ENCODE measurements at regions not wholly inside any gene's neighbourhood (a gene's known extent, or its start where the extent isn't known, plus 50 kb on each side); places are given as distances from the start of the nearest gene placed in this dataset.

- DNase-seq (ENCODE audit: low spot score), result no peak
Measured at GRCh38 chr2:215769246-215769645, 244.1 kb downstream of the MREG start.

GRCh38 chr2:215767625-215768024 is 245.7 kb downstream of the MREG start:
- DNase-seq (ENCODE audit: low spot score), result no peak

GRCh38 chr2:215765729-215766360 is 247.5 kb downstream of the MREG start:
- DNase-seq (ENCODE audit: low spot score), result no peak

GRCh38 chr2:215764441-215765048 is 248.8 kb downstream of the MREG start:
- no peak for DNase-seq (ENCODE audit: low spot score)

GRCh38 chr2:215760557-215760956 is 252.8 kb downstream of the MREG start:
- no peak for DNase-seq (ENCODE audit: low spot score)

GRCh38 chr2:215760091-215760490 is 253.3 kb downstream of the MREG start:
- no peak for DNase-seq (ENCODE audit: low spot score)

- DNase-seq (ENCODE audit: low spot score), result no peak
Measured at GRCh38 chr2:215758691-215759090, 254.7 kb downstream of the MREG start.

- DNase-seq (ENCODE audit: low spot score), result no peak
Measured at GRCh38 chr2:215756346-215756730, 257.0 kb downstream of the MREG start.

GRCh38 chr2:215755641-215756345 is 257.6 kb downstream of the MREG start:
- no peak for DNase-seq (ENCODE audit: low spot score)

GRCh38 chr2:215754546-215754945 is 258.8 kb downstream of the MREG start:
- no peak for DNase-seq (ENCODE audit: low spot score)

- no peak for DNase-seq (ENCODE audit: low spot score)
Measured at GRCh38 chr2:215753808-215754207, 259.5 kb downstream of the MREG start.

GRCh38 chr2:215752991-215753390 is 260.4 kb downstream of the MREG start:
- no peak for DNase-seq (ENCODE audit: low spot score)

GRCh38 chr2:215752436-215752835 is 260.9 kb downstream of the MREG start:
- no peak for DNase-seq (ENCODE audit: low spot score)

GRCh38 chr2:215751911-215752272 is 261.5 kb downstream of the MREG start:
- no peak for DNase-seq (ENCODE audit: low spot score)

- no peak for DNase-seq (ENCODE audit: low spot score)
Measured at GRCh38 chr2:215751200-215751910, 262.0 kb downstream of the MREG start.

- DNase-seq (ENCODE audit: low spot score), result no peak
Measured at GRCh38 chr2:215750763-215751162, 262.6 kb downstream of the MREG start.

- DNase-seq (ENCODE audit: low spot score), result no peak
Measured at GRCh38 chr2:215749092-215749957, 264.0 kb downstream of the MREG start.

GRCh38 chr2:215748446-215748845 is 264.9 kb downstream of the MREG start:
- no peak for DNase-seq (ENCODE audit: low spot score)

- no peak for DNase-seq (ENCODE audit: low spot score)
Measured at GRCh38 chr2:215746887-215747615, 266.3 kb downstream of the MREG start.

GRCh38 chr2:215746226-215746886 is 267.0 kb downstream of the MREG start:
- no peak for DNase-seq (ENCODE audit: low spot score)

- no peak for DNase-seq (ENCODE audit: low spot score)
Measured at GRCh38 chr2:215745331-215745730, 268.0 kb downstream of the MREG start.

Measured in iPS-NIHi11 (cell line).